Lung (tissue), 11 donors: ENCODE measurements at regions not wholly inside any gene's neighbourhood (a gene's known extent, or its start where the extent isn't known, plus 50 kb on each side); places are given as distances from the start of the nearest gene placed in this dataset.

Experiments
- ATAC-seq: fragments of 200-7000 bp; cut with Tn5 transposase; one replicate; pipeline ENCODE4 v1.9.1; 2020; ENCODE audit warnings: moderate number of reproducible peaks; ENCODE audit not compliant: insufficient read depth, low FRiP score
- DNase-seq, 3 donors: peaks; one replicate each; pipeline ENCODE4 v3.0.0-alpha.2; 2013 to 2017
- H3K27ac ChIP-seq, 2 donors: one replicate each; pipeline ENCODE4 v1.5.1; 2013; ENCODE audit warnings: mild to moderate bottlenecking in 2 of 2, moderate library complexity in 2 of 2, control low read depth in 1 of 2, inconsistent platforms in 1 of 2, low read depth in 1 of 2, low read length in 1 of 2
- H3K27me3 ChIP-seq, 3 donors: one replicate each; pipeline ENCODE4 v1.5.1; 2013; ENCODE audit warnings: low read length in 2 of 3; ENCODE audit not compliant: control insufficient read depth in 3 of 3, insufficient read depth in 3 of 3
- H3K36me3 ChIP-seq, 4 donors: one replicate each; pipeline ENCODE4 v1.5.1; 2013; ENCODE audit warnings: low read length in 4 of 4, mild to moderate bottlenecking in 1 of 4, moderate library complexity in 1 of 4; ENCODE audit not compliant: control insufficient read depth in 4 of 4, insufficient read depth in 4 of 4
- H3K4me1 ChIP-seq, 5 donors: one replicate each; pipeline ENCODE4 v1.5.1; 2013; ENCODE audit warnings: low read length in 5 of 5, mild to moderate bottlenecking in 2 of 5, moderate library complexity in 1 of 5; ENCODE audit not compliant: control insufficient read depth in 5 of 5, insufficient read depth in 5 of 5
- H3K4me3 ChIP-seq: one replicate; pipeline ENCODE4 v1.5.1; 2013; ENCODE audit warnings: mild to moderate bottlenecking, control low read depth, moderate library complexity
- H3K9ac ChIP-seq, 2 donors: one replicate each; pipeline ENCODE4 v1.5.1; 2013; ENCODE audit warnings: low read length in 2 of 2, control low read depth in 1 of 2; ENCODE audit not compliant: insufficient read depth in 1 of 2
- H3K9me3 ChIP-seq, 4 donors: one replicate each; pipeline ENCODE4 v1.5.1; 2013; ENCODE audit warnings: low read length in 3 of 4, mild to moderate bottlenecking in 1 of 4, moderate library complexity in 1 of 4; ENCODE audit not compliant: control insufficient read depth in 4 of 4, insufficient read depth in 3 of 4
- CTCF ChIP-seq: IDR thresholded peaks from 2 replicates; pipeline ENCODE4 v1.5.1; 2012; ENCODE audit warnings: mild to moderate bottlenecking; ENCODE audit errors: control extremely low read depth, extremely low read depth
- WGBS, 2 donors: extraction: QIAGEN DNeasy Blood & Tissue Kit; methylation state at CpG; one replicate each; pipeline ENCODE4 v1.1.7; 2013; 5-methylcytosine and 5-hydroxymethylcytosine counted together
- donor health status: control.
- donor health status: control.
- donor health status: Bipolar disorder and iron deficiency.
- donor health status: healthy.
- donor health status: DM: yes; HTN: yes; CAD: no.

GRCh38 chr18:76673281-76674185, 148.8 kb upstream of the ZNF236 start:
- no peak overlapping the region for H3K9ac ChIP-seq
- H3K27ac ChIP-seq = no peak overlapping the region
- H3K27me3 ChIP-seq = no peaks in the 10 kb centered on the region
- WGBS, 2 donors = 83 to 89% methylated on average over 21 of the region's 21 CpGs
- TF ChIP-seq CTCF = no peak
- H3K4me3 ChIP-seq = no peak overlapping the region
- H3K9me3 ChIP-seq = peaks cover 0 to 1% (median 0%) of the 10 kb centered on the region in 4 donors
- H3K4me1 ChIP-seq = peaks cover 0 to 68% (median 9%) of the 10 kb centered on the region in 5 donors
- H3K36me3 ChIP-seq = no peaks in the 10 kb centered on the region
- ATAC-seq (no peak), DNase-seq (peak; percentile 91 to 99 (median 98))

- no peak for ATAC-seq
Measured at GRCh38 chr18:76672627-76673026, 149.7 kb upstream of the ZNF236 start.

GRCh38 chr18:76670564-76671288, 151.6 kb upstream of the ZNF236 start:
- WGBS, 2 donors = 47 to 66% methylated on average over 12 of the region's 12 CpGs
- DNase-seq (peak; percentile 57 to 97 (median 90)), ATAC-seq (no peak)
- Histone ChIP-seq H3K4me3 (no peak overlapping the region), H3K9ac (no peak overlapping the region), H3K9me3 (peaks cover 0 to 3% (median 0%) of the 10 kb centered on the region in 4 donors), H3K36me3 (no peaks in the 10 kb centered on the region), H3K27me3 (no peaks in the 10 kb centered on the region), H3K4me1 (peaks cover 0 to 68% (median 9%) of the 10 kb centered on the region in 5 donors), H3K27ac (no peak overlapping the region)
- no peak for TF ChIP-seq CTCF

More at GRCh38 chr18:76672627-76673026, 149.7 kb upstream of the ZNF236 start:
- Histone ChIP-seq H3K4me3 (no peak overlapping the region), H3K27ac (no peak overlapping the region), H3K27me3 (no peaks in the 10 kb centered on the region), H3K4me1 (peaks cover 0 to 65% (median 9%) of the 10 kb centered on the region in 5 donors), H3K36me3 (no peaks in the 10 kb centered on the region), H3K9me3 (peaks cover 0 to 2% (median 0%) of the 10 kb centered on the region in 4 donors), H3K9ac (no peak overlapping the region)
- DNase-seq = no peak
- 87 to 97% methylated on average over 3 of the region's 3 CpGs for WGBS, 2 donors
- TF ChIP-seq CTCF = no peak
